ENCODE measurements at regions not wholly inside any gene's neighbourhood (a gene's known extent, or its start where the extent isn't known, plus 50 kb on each side); places are given as distances from the start of the nearest gene placed in this dataset.

DNA sequence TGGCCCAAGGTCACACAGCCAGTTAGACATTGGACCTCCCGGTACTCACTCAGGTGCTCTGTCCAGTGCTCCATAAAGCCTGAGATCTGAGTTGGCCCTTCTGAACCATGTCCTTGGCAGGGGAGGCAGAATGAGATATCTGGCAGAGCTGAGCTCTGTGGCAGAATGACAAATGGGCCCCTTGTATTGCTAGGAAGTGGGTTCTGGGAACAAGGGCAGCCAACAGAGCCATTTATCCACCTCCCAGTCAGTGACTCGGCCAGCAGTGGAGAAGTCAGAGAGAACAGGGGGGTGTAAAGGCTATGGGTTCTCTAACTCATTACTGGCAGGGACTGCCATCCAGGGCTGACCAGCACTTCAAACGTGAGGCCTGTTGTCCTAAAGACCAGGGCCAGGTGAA lies 117.1 kb upstream of the NLRP1 start:
- no peak for DNase-seq
- TF ChIP-seq EZH2phosphoT487 (IDR thresholded peaks at IDR 0.05; ENCODE audit: low read length) (no peak), EZH2 (optimal IDR thresholded peaks at IDR 0.05; ENCODE audit: low read depth, low read length) (no peak)
- TF ChIP-seq, protein P1, sequence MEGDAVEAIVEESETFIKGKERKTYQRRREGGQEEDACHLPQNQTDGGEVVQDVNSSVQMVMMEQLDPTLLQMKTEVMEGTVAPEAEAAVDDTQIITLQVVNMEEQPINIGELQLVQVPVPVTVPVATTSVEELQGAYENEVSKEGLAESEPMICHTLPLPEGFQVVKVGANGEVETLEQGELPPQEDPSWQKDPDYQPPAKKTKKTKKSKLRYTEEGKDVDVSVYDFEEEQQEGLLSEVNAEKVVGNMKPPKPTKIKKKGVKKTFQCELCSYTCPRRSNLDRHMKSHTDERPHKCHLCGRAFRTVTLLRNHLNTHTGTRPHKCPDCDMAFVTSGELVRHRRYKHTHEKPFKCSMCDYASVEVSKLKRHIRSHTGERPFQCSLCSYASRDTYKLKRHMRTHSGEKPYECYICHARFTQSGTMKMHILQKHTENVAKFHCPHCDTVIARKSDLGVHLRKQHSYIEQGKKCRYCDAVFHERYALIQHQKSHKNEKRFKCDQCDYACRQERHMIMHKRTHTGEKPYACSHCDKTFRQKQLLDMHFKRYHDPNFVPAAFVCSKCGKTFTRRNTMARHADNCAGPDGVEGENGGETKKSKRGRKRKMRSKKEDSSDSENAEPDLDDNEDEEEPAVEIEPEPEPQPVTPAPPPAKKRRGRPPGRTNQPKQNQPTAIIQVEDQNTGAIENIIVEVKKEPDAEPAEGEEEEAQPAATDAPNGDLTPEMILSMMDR (IDR thresholded peaks at IDR 0.05; ENCODE audit: low read length) = no peak
- no peaks in the 10 kb centered on the region for H3K4me1 ChIP-seq (ENCODE audit: low read length)
- H3K79me2 ChIP-seq (ENCODE audit: low read length) = no peaks in the 10 kb centered on the region
- no peaks in the 10 kb centered on the region for H3K36me3 ChIP-seq (replicated peaks; ENCODE audit: insufficient read depth, low read length)
- H3F3A ChIP-seq (ENCODE audit: insufficient read depth, low read length) = no peaks in the 10 kb centered on the region
- no peak overlapping the region for H3K4me3 ChIP-seq (ENCODE audit: low read length)
- H3K4me2 ChIP-seq (ENCODE audit: low read depth, low read length) = no peak overlapping the region
- no peaks in the 10 kb centered on the region for H3K9me2 ChIP-seq (replicated peaks; ENCODE audit: insufficient read depth, low read length)
- no peaks in the 10 kb centered on the region for H3K27me3 ChIP-seq (replicated peaks; ENCODE audit: insufficient read depth, low read length)
- H3K9ac ChIP-seq (ENCODE audit: low read length) = no peak overlapping the region
- no peaks in the 10 kb centered on the region for H4K20me1 ChIP-seq (ENCODE audit: insufficient read depth, low read length)
- no peak overlapping the region for H3K27ac ChIP-seq (ENCODE audit: low read length)
- no peaks in the 10 kb centered on the region for H3K9me3 ChIP-seq (replicated peaks; ENCODE audit: insufficient read depth, low read length)
- no peak overlapping the region for H2AFZ ChIP-seq (ENCODE audit: low read length)

DNA sequence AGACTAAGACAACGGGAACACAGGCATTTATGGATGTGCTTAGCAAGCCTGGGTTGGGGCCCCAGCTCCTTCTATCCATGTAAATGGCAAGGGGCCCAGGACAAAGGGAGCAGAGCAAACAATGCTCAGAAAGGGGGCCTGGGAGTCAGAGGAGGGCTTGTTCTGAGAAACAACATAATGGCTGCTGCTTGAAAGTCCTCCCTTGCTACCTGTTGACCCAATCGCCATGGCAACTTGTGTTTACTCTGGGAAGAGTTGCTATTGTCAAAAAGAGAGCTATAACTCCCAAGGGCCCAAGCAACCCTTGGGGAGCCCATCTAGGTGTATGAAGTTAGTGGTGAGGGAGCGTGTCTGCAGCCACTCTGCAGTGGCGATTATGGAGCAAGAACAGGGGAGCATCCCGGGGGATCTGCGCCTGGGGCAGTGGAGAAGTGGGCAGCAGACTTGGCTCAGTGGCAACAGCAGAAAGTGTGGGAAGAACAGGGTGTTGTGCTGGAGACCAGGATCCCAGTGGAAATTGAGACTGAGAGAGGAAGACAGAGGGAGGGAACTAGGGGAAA lies 118.7 kb upstream of the NLRP1 start:
- no peak for DNase-seq
- no peak overlapping the region for H3K4me2 ChIP-seq (ENCODE audit: low read depth, low read length)
- H3K27ac ChIP-seq (ENCODE audit: low read length) = no peak overlapping the region
- H3K9ac ChIP-seq (ENCODE audit: low read length) = no peak overlapping the region
- no peaks in the 10 kb centered on the region for H3K79me2 ChIP-seq (ENCODE audit: low read length)
- H3K9me2 ChIP-seq (replicated peaks; ENCODE audit: insufficient read depth, low read length) = no peaks in the 10 kb centered on the region
- no peaks in the 10 kb centered on the region for H3K4me1 ChIP-seq (ENCODE audit: low read length)
- no peaks in the 10 kb centered on the region for H4K20me1 ChIP-seq (ENCODE audit: insufficient read depth, low read length)
- TF ChIP-seq EZH2 (optimal IDR thresholded peaks at IDR 0.05; ENCODE audit: low read depth, low read length) (no peak), EZH2phosphoT487 (IDR thresholded peaks at IDR 0.05; ENCODE audit: low read length) (no peak)
- TF ChIP-seq, protein P1 (IDR thresholded peaks at IDR 0.05; ENCODE audit: low read length) = no peak
- no peaks in the 10 kb centered on the region for H3K36me3 ChIP-seq (replicated peaks; ENCODE audit: insufficient read depth, low read length)
- H3K4me3 ChIP-seq (ENCODE audit: low read length) = no peak overlapping the region
- H2AFZ ChIP-seq (ENCODE audit: low read length) = no peak overlapping the region
- H3K9me3 ChIP-seq (replicated peaks; ENCODE audit: insufficient read depth, low read length) = no peaks in the 10 kb centered on the region
- no peaks in the 10 kb centered on the region for H3K27me3 ChIP-seq (replicated peaks; ENCODE audit: insufficient read depth, low read length)
- H3F3A ChIP-seq (ENCODE audit: insufficient read depth, low read length) = no peaks in the 10 kb centered on the region

DNA sequence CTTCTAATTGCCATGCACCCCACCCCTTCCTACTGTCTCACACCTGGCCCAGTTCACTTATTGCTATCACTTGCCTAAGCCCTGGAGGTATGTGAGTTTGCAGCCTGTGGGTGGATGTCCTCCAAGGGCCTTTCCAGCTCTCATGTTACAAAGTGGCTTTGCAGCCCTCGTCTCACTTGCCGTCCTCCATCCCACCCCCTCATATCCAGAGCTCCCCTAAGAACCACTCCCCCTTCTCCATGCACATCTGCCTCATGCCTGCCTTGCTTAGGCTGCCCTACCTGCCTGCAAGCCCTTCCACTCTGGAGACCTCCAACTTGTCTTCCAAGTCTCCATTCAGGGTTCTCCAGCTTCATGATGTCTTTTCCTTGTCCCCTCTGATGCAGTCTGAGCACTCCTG lies 119.4 kb upstream of the NLRP1 start:
- Histone ChIP-seq H3K9ac (ENCODE audit: low read length) (no peak overlapping the region), H3K79me2 (ENCODE audit: low read length) (no peaks in the 10 kb centered on the region), H3F3A (ENCODE audit: insufficient read depth, low read length) (no peaks in the 10 kb centered on the region), H3K27ac (ENCODE audit: low read length) (no peak overlapping the region), H2AFZ (ENCODE audit: low read length) (no peak overlapping the region), H3K36me3 (replicated peaks; ENCODE audit: insufficient read depth, low read length) (no peaks in the 10 kb centered on the region), H3K9me2 (replicated peaks; ENCODE audit: insufficient read depth, low read length) (no peaks in the 10 kb centered on the region), H4K20me1 (ENCODE audit: insufficient read depth, low read length) (no peaks in the 10 kb centered on the region), H3K4me3 (ENCODE audit: low read length) (no peak overlapping the region), H3K4me1 (ENCODE audit: low read length) (no peaks in the 10 kb centered on the region), H3K4me2 (ENCODE audit: low read depth, low read length) (no peak overlapping the region), H3K9me3 (replicated peaks; ENCODE audit: insufficient read depth, low read length) (no peaks in the 10 kb centered on the region), H3K27me3 (replicated peaks; ENCODE audit: insufficient read depth, low read length) (no peaks in the 10 kb centered on the region)
- no peak for DNase-seq
- TF ChIP-seq, protein P1 (IDR thresholded peaks at IDR 0.05; ENCODE audit: low read length) = no peak
- TF ChIP-seq EZH2phosphoT487 (IDR thresholded peaks at IDR 0.05; ENCODE audit: low read length) = no peak
- TF ChIP-seq EZH2 (optimal IDR thresholded peaks at IDR 0.05; ENCODE audit: low read depth, low read length) = no peak
